Ammon's horn (tissue), 1 donor: ENCODE measurements at regions not wholly inside any gene's neighbourhood (a gene's known extent, or its start where the extent isn't known, plus 50 kb on each side); places are given as distances from the start of the nearest gene placed in this dataset.
"Not testable (repeated sequence)": the region's sequence is repeated elsewhere in the genome, so short reads cannot be mapped to it uniquely, and the experiment has no call there.

Experiments
- DNase-seq: peaks from one replicate; pipeline ENCODE4 v3.0.0-alpha.2; 2016; ENCODE audit warnings: low spot score

DNA sequence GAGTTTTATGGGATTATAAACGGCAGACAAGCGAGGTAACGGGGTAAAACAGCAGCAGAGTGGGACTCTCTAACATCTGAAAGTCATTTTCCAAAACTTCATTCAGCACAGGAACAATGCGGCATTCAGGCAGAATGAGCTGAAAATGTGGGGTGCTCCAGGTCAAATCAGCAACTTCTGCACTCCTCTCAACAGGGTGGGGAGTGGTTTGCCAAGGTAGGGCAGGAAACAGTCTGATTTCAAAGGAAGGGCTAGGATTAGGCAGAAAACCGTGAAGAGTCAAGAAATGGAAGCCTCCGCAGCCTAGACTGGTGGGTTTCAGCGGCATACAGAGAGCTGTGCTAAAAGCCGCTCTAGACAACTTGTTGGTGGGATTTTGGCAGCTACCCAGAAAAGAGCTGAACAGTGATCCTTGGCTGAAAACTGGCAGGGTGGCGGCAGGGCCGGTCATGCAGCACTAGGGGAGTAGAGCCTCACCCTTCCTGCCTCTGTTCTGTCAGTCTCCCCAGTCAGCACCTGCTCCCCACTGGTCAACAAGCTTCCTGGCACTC, 154.2 kb upstream of the KLF12 start:
- DNase-seq: peak; percentile 66

DNA sequence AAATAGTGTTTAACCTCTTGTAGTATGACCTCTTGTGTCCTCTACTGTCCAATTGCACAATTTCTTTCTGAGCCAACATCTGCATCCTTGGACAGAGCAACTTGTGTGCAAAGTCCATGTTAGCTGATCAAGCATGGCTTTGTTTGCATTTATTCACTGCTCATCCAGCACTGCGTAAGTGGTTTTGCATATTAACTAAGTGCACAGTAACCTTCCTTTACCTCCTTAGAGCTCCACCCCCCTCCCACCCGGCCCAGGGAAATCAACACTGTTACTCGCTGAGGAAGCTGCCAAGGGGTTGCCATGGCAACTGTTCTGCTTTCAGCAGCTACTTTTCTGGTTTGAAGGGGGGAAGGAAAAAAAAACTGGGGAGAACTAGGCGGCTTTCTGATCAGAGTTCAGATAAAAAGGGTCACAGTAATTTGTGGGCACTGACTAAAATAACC, 153.5 kb upstream of the KLF12 start:
- DNase-seq: peak; percentile 90

DNA sequence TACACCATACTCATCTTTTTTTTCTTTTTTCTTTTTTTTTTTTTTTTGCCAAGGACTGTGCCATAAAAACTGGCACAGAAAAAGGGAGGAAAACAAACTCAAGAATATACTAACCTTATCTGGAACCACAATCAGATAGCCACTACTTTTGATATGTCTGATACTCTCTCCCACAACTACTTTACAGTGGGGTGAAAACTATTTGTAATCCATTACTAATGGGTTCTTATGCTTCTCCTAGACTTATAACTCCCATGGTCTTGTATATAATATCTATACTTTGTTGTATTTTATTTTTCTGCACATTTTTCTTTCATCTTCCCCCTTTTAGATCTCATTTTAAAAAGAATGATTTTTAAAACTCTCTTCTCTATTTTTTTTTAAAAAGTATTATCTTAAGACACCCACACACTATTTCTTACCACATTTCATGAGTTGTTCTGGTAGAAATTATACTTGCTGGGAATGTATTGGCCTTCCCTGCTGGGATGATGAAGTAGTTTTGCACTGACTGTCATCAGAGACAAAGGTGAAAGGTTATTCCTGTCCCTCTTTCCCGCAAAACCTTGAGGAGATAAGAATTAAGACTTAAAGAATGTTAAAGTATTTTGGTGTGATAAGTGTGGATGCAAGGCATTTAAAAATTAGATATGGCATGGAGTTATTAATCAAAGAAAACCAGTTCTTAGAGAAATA, 146.7 kb upstream of the KLF12 start:
- no peak for DNase-seq

DNA sequence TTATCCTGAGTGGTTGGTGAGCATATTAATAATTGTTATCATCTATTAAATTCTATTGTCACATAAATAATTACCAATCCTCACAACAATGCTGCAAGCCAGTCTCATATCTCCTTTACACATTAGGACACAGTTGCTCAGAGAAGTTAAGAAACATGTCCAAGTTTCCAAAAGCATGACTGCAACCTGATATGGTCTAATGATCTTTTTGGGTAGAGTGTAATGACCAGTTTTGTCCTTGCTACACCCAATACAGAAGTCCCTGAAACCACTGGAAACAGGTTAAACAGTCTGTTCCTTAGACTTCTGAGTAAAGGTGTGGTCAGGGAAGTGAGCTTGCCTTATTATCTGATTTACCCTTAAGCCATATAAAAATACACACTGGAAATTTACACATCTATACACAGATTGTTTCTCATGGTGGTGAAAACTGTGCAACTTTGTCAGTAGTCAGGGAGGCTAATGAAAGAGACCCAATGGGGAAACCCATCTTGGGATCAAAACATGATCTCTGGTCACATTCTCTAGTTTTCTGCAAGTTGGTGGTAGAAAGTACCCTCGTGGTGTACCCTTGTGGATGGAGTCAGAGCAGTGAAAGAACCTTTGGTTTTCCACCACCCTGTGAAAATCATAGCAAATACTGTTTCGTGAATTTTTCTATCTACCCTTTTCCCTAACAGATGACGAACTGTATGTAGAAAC, 146.0 kb upstream of the KLF12 start:
- no peak for DNase-seq

DNA sequence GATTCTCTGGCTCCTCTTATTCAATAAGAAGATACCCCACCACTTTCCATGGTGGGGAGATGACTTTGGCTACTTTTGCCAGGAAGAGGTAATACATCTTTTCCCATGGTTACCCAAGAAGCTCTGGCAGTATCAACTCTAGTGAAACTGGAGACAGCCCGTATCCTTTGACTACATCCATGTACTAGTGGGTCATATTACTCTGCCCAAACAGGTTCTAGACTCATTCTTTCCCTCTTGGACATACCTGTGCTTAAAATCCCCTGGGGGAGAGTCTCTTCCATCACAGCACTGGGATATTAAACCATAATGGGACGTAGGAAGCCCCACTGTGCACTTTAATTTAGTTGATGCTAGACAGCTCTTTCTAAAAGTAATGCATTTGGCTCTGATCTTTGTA, 144.7 kb upstream of the KLF12 start:
- no peak for DNase-seq

DNA sequence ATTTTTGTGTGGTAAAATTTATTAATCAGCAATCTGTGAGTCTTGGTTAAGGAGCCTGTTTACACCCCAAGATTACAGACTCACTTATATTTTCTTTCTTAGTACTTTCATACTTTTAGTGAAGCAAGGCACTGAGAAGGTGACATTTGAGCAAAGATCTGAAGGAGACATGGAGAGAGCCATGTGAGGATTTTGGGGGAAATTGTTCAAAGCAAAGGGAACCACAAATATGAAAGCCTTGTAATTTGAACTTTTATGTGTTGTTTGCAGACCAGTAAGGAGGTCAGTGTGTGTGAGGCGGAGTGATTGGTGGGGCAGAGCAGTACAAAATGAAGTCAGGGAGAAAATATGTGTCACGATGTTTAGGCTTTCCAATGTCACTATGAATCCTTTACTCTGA, 140.7 kb upstream of the KLF12 start:
- no peak for DNase-seq

DNA sequence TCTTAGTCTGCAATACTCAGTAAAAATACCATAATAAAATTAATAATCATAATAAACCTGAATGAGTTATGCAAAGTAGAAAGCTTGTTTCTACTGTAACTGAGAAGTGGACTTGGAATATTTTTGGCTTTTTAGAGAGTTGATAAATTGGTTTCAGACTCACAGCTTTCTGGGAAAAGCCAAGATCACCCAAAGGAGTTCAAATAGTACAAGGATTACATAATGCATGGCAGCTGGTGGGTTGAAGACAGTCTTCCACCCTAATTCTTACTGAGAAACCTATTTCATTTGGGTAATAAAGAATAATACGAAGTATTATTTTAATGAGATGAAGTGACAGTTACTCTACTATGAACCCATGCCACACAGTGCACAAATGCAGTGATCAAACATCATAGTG, 139.4 kb upstream of the KLF12 start:
- DNase-seq: no peak

DNA sequence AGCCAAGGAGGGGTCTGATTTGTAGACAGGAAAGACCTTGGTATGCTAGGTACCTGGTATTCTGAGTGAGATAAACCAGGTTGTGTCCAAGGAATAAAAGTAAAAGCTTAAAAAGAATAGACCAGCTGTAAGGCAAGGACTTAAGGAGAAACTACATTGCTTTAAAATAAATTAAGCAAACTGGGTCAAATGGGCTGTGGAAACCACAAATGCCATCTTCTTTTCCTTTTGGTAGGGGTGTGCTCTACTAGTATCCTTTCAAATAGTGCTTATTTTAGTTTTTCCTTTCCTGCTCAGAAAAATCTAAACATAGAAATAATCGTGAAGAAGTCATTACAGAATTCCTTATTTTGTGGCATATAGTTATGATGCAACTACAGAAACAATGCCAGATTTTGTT, 138.6 kb upstream of the KLF12 start:
- no peak for DNase-seq

DNA sequence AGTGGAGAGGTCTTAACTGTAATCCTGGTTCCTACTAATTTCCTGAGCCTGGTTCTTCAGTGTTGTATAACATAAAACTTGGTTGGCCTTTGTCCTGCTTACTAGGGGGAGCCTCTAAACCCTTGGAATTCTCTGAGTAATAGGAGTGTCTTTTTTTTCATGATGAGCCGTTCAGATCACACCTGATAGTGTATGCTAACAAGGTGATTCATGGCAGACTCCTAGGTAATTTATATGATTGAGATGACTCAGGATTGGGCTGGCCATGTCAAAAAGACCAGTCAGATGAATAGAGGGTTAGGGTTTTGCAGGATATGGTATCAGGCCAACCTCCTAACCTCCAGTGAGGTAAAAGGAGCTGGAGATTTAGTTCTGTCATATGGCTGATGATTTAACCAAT, 135.8 kb upstream of the KLF12 start:
- no peak for DNase-seq

DNA sequence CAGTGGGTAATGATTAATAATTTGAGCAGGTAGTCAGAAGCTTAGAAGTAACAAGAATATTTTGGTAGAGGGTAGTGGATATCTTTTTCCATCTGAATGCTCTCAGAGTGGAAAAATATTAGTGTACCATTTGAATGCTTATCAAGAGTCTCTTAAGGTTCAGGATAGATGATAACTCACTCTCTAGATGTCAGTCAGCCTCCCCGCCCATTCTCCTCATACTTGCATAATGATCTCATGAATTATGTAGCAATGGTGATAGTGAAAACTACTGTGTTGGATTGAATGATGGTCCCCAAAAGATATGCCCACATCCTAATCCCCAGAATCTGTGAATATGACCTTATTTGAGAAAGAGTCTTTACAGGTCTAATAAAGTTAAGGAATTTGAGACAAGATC, 132.7 kb upstream of the KLF12 start:
- DNase-seq: no peak

DNA sequence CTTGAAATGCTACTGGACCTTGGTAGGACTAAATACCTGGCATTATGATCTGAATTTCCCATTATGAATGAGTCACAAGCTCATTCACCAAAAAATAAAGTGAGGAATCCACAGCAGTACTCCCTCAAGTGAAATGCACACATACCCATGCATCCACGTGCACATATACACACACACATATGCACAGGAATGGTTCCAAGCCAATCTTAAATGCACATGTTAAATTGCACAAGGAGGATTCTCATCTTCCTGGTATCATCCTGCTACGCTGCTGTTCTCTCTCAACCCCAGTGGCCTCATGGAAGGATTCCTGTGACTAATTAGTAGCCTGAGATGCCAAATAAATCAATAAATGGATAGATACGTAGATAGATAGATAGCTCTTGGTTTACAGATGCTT, 132.1 kb upstream of the KLF12 start:
- DNase-seq: no peak

DNA sequence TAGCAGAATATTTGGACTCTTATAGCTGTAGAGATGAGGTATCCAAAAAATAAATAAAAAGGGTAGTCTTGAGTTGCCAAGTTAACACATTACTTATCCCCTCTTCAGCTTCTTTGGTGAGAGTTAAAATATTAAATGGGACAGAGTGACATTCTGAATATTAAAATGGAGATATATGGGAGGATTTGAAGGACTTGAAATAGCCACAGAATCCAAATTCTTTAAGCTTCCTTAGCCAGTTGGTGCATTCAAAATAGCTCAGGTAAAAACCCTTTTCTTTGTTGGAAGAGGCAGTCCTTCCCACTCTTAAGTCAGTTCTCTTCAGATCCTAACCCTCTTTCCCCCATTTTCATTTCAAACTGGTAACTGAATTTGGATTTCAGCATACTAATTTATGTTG, 130.1 kb upstream of the KLF12 start:
- DNase-seq: no peak

DNA sequence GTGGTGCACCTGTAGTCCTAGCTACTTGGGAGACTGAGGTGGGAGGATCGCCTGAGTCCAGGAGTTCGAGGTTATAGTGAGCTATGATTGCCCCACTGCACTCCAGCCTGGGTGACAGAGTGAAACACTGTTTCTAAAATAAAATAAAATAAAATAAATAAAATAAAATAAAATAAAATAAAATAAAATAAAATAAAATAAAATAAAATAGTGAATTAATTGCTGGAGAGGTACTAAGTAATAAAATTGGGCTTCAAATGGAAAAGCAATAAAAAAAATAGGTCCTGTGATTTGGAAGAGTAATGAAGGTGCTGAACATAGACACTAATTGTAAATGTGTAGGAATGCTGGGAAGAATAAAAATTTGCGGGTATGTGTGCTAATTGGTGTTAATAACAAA, 126.2 kb upstream of the KLF12 start:
- DNase-seq: not testable (repeated sequence)

DNA sequence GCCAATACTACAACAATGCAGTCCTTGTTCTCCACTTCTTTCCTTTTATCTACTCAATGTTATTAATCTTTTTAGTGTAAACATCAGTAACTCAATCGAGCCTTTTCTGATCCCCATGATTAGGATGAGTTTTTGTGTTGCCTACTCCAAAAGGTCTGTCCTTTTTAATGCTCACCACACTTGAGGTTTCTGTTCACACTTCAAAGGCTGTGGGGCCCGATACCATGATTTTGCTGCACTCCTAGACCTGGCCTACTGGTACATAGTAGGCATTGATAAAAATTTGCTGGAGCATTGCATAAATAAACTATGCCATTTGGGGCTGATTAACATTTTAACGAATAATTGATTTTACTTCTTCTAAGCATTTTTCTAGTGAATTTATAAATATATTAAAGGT, 125.4 kb upstream of the KLF12 start:
- DNase-seq: no peak

DNA sequence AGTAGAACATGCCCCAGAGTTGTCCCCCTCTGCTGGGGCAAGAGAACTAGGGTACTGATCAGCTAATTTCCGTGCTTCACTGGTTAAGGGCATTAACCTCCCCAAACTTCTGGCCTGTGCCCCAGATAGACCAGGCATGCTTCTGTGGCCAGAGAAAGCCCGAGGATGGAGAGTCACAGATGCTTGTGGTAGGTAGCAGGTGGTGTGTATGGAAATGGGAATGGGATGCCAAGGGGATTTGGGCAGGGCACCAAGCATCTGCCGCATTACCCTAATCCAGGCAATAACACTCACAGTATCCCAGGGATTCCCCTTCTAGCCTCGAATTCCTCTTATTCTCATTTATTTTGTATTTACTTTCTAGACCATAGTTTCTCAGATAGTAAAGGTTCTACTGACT, 124.8 kb upstream of the KLF12 start:
- no peak for DNase-seq

DNA sequence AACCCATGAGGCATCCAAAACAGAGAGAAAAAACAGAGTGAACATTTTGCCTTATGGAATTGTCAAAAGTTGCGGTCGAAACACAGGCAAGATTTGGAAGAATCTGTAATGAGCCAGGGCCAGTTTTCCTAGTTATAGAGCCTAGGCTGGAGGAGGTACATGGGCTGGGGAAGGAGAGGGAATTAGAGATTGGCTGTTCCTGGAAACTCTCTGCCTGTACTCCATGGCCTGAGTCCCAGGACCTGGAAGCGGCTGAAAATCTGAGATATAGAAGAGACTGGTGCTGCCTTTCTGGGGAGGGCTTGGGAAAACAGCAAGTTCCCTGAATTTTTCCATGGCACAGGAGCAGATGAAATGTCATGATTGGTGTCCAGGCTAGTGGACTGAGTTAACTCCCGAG, 122.8 kb upstream of the KLF12 start:
- no peak for DNase-seq

DNA sequence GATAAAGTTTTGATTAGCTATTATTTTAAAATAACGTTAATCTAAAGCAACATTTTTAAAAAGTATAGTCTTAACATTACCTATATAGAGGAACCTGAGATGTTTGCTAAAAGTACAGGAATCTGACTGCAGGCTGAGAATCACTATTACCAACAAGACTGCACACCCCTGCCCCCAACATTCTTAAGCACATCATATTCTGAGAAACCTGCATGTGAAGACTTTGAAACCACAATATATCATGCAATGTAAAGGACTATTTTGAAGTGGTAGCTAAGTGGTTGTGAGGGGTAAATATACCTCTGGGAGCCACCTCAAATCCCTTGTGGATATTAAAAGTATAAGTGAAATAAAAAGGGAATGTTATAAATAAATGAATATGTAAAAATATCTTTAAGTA, 119.0 kb upstream of the KLF12 start:
- no peak for DNase-seq

DNA sequence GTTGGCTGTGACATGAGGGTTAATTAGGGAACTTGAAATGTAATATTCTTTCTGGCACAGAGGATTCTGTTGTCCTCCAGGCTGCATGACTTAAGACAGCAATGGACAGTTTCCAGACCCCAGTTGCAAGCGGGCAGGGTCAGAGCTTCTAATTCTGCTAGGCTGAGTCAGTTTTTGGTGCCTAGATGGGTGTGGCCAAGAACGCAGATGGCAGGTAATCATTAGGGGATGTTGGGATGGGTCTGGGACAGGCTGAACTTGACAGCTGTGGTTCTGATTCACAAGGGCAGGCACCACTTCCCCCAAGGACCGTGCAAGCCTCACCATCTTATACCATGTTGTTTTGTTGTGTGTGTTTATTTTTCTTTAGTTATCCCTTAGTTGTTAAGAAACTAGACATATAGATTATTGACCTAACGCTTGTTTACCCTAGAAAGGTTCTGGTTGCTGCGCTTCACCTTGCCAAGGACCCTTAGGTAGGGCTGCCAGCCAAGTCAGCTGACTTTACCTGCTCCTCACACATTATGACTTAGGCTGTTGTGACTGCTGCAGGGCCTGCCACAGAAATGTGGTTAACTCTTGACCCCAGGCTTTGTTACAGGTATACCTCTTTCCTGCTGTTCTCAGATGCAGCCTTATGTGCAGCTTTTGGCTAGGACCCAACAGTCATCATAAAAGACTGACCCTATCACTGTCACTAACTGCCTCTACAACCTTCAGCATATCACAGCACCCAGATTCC, 117.7 kb upstream of the KLF12 start:
- DNase-seq: no peak

DNA sequence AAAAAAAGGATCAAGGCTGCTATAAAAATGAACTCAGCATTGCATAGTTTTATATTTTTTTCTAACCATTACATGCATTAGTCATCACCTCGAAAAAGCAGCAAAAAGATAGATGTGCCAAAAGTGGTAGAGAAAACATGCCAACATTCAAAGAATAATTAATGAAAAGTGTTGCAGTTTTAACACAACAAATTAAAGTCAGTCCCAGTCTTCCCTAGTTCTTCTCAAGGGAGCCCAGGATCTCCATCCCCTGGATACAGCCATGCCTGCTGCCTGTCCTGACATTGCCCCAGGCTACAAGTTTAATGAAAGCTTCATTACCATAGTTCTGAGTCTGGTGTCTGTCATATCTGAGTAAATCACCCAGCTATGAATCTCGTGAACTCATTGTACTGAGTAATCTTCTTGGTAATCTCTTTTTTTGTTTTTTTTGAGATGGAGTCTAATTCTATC, 116.6 kb upstream of the KLF12 start:
- no peak for DNase-seq

DNA sequence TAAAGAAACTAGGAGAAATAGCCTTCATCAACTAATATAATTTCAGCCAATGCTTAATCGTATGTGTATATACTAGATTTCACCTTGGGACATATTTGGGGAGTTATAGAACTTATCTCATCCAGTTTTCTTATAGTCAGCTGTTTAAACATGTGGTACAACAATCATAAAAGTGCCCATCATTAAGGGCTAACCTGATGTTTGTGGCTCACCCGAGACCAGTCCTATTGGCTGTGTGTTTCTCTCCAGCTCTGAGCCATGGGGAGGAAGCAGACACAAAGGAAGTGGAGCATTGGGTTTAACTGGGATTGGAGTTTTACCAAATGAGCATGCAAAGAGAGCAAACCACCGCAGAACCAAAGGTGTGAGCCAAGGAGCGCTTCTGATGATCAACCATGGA, 114.3 kb upstream of the KLF12 start:
- DNase-seq: no peak

DNA sequence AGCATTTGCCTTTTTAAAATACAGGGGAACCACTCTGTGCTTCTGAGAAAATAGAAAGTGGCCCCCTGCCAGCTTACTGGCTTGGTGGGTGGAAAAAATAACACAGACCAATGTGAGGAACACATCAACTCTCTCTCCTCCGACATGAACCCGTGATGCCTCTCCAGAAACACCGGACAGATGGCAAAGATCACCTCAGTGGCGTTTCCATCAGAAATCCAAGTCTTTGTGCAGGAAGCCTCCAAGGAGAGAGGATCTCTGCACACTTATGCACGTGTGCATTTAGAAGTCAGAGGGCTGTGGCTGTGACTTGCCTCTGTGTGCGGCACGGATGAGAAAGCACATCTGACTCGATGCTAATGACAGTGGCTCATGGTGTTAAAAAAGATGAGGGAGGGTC, 112.3 kb upstream of the KLF12 start:
- peak; percentile 18 for DNase-seq

DNA sequence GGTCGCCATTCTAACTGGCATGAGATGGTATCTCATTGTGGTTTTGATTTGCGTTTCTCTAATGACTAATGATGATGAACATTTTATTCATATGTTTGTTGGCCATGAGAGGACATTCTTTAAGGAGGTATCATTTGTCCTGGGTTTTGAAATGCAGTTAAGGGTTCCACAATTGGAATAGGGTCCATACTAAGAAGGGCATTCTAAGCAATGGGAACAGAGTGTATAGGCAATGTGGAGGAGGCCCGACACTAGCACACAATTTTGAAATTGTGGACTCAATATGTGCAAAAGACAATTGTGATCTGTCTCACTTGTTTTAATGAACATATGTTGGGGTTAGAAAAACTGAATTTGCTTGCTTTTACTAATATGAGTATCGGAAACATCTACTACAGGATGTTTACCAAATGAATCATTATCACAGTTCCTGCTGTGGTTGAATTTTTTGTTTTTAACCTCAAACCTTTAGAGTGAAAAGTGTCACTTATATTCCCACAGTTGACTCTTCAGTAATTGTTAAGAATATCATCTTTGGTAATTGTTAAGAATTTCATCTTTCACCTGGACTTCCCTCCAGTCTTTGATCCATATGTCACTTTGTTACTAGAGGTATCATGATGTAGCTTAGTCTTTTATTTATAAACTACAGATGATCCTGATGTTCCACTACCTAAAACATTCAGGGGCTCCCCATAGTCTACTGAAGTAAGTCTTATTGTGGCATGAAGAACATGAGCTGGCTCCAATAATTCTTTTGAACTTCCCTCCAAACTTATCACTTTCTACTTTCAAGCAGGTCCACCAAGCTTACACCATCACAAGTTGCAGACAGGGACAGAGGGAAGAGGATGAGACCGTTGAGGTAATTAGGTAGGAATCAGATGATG, 109.7 kb upstream of the KLF12 start:
- DNase-seq: no peak
